LNCaP clone FGC (cell line): ENCODE measurements at regions not wholly inside any gene's neighbourhood (a gene's known extent, or its start where the extent isn't known, plus 50 kb on each side); places are given as distances from the start of the nearest gene placed in this dataset.

Experiments
- DNase-seq: peaks from one replicate; pipeline ENCODE4 v3.0.0-alpha.2; 2011; ENCODE audit warnings: low read depth
- H3K4me3 ChIP-seq: 2 replicates; pipeline ENCODE4 v1.5.1; 2011; ENCODE audit warnings: mild to moderate bottlenecking, low read depth, low read length, control low read depth
- TF ChIP-seq, protein P1 (sequence below): IDR thresholded peaks from 2 replicates; pipeline ENCODE4 v1.5.1; 2012; ENCODE audit warnings: mild to moderate bottlenecking; ENCODE audit not compliant: control insufficient read depth, insufficient read depth; ENCODE audit errors: extremely low read depth

DNA sequence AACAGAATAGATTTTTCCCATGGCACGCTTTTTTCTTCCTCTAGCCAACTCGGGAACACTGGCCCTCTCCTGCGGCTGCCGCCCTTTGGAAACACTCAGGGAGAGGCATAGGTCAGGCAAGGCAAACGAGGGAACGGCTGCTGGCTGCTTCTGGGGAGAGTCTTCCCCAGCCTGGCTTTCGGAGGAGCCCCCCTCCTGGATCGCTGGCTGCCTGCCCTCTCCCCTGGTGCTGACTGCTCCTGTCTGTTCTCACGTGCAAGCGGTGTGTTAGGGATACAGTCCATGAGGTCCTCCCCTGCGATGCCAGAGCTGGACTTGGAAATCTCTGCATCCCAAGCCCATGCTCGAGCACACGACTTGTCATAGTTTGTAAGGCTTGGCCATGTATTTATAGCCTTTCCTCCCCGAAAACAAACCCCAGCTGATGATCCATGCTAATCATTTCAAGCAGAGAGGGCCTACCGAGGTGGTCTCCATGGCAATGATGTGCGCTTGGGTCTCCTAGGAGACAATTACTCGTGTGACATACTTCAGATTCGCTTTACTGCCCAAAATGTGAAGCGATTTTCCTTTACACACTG, 315.6 kb upstream of the ATP10A start:
- no peak for DNase-seq
- TF ChIP-seq, protein P1, sequence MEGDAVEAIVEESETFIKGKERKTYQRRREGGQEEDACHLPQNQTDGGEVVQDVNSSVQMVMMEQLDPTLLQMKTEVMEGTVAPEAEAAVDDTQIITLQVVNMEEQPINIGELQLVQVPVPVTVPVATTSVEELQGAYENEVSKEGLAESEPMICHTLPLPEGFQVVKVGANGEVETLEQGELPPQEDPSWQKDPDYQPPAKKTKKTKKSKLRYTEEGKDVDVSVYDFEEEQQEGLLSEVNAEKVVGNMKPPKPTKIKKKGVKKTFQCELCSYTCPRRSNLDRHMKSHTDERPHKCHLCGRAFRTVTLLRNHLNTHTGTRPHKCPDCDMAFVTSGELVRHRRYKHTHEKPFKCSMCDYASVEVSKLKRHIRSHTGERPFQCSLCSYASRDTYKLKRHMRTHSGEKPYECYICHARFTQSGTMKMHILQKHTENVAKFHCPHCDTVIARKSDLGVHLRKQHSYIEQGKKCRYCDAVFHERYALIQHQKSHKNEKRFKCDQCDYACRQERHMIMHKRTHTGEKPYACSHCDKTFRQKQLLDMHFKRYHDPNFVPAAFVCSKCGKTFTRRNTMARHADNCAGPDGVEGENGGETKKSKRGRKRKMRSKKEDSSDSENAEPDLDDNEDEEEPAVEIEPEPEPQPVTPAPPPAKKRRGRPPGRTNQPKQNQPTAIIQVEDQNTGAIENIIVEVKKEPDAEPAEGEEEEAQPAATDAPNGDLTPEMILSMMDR = no peak

DNA sequence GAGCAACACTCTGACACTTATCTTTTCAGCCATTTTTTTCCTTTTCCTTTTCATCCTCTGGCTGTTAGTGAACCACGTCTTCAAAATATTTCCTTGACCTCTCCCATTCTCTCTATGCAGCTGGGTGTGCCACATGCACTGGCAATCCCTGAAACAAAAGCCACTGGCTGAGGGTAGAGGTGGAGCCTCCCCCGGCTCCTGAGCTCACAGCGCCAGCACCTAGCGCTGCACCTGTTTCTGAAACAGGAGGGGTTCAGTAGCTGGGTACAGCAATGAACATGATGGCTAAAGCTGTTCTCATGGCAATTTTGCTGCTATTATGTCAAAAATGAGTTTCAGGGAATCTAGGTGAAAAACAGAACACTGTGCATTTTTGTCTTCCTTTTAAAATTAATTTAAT, 314.7 kb upstream of the ATP10A start:
- no peak for DNase-seq
- TF ChIP-seq, protein P1 = no peak

More for the DNA sequence above, 315.6 kb upstream of the ATP10A start:
- H3K4me3 ChIP-seq = no peak overlapping the region

DNA sequence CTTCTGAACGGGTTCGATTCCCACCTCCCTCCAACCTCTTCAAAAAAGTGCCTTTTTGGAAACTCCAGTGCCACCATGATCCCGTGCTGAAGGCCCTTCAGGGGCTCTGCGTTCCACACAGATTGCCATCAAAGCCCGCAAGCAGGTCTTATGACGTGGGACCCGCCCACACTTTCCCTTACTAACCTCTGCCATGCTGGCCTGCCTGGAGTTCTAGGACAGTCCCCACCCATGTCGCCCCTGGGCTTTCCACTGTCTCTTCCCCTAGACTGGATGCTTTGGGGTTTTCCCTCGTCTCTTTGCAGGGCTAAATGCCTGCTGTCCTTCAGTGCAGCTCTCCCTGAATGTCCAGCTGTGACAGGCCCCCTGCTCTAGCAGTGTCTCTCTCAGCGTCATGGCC, 313.7 kb upstream of the ATP10A start:
- DNase-seq = no peak
- no peak overlapping the region for H3K4me3 ChIP-seq
- TF ChIP-seq, protein P1 = no peak

More for the DNA sequence above, 314.7 kb upstream of the ATP10A start:
- no peak overlapping the region for H3K4me3 ChIP-seq

DNA sequence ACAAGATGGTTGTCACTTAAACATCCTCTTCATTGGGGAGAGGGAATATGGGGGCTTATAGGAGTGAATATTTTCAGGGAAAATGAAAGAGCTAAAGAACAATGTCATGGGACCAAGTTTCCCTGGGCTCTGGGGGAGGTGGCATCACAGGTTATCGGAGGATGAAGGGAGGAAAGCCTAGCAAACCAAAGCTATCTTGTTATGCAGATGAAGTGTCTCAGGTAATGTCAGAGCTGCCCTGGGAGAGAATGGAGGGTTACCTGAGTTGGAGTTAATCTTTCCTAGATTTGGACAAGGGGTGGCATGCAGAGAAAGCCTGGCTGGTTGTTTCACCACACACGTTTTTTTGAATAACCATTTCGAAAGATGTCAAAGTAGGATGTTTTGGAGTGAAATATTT, 308.1 kb upstream of the ATP10A start:
- TF ChIP-seq, protein P1 = no peak
- DNase-seq = no peak

DNA sequence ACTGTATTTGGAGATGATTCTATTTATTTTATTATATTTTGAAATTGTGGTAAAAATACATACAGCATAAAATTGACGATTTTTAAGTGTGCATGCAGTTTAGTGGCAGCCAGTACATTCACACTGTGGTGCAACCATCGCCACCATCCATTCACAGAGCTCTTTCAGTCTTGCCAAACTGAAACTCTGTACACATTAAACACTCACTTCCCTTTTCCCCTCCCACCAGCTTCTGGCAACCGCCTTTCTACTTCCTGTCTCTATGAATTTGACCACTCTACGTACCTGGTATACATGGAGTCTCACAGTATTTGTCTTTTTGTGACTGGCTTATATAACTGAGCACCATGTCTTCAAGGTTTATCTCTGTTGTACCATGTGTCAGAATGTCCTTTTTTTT, 303.3 kb upstream of the ATP10A start:
- no peak for DNase-seq
- TF ChIP-seq, protein P1 = no peak
- H3K4me3 ChIP-seq = no peak overlapping the region

More for the DNA sequence above, 308.1 kb upstream of the ATP10A start:
- H3K4me3 ChIP-seq = no peak overlapping the region

DNA sequence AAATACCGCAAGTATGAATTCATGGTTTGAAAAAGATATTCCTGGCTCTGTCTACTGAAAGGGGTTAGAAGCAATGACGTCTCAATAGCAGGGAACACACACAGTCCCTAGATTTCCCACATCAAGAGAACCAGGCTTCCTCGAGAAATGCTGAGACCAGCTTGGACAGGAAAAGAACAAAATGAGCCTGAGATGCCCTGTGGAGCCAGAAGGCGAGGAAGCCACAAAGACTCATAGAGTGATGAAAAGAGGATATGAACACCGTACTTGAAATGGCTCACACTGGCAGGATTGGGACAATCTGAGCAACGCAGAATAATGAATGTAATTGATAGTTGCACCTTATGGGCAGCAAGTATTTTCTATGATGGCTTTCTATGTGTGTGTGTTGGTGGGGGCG, 302.4 kb upstream of the ATP10A start:
- no peak for DNase-seq
- H3K4me3 ChIP-seq = no peak overlapping the region
- TF ChIP-seq, protein P1 = no peak

DNA sequence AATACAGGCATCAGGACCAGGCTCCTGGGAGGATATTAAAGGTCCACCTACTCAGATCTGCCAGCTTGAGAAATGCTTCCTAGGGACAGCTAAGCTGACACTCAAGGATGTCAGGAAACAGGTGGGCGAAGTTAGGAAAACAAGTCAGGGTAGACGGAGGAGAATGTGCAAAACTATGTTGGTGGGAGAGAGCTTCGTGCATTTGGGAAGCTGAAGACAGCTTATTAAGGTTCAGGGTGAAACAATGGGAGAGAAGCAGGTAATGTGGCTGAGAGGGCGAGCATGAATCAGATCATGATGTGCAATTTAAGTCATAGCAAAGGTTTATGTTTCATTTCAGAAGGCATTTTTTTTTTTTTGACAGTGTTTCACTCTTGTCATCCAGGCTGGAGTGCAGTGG, 297.2 kb upstream of the ATP10A start:
- TF ChIP-seq, protein P1 = no peak
- no peak for DNase-seq
- no peak overlapping the region for H3K4me3 ChIP-seq
